ENCODE measurements at regions not wholly inside any gene's neighbourhood (a gene's known extent, or its start where the extent isn't known, plus 50 kb on each side); places are given as distances from the start of the nearest gene placed in this dataset.

DNA sequence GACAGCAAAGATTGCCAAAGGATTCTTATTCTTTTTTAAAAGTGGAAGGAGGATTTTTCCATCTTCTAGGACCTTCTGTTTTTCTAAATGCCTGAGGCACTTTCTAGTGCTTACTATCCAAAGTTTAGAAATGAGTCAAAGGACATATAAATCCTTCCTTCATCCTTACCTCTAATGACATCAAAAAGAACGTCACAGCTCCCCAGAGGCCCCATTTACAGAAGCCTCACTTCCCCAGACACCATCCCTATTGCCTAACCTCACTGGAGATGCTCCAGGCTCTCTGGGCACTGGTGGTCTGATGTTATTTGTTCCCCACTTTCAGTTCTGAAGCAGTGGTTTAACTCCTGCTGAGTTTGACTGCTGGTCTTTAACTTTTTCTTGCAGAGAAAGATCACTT lies 504.3 kb downstream of the AGTPBP1 start:
- H2AFZ ChIP-seq (ENCODE audit: low read length), result no peak overlapping the region

DNA sequence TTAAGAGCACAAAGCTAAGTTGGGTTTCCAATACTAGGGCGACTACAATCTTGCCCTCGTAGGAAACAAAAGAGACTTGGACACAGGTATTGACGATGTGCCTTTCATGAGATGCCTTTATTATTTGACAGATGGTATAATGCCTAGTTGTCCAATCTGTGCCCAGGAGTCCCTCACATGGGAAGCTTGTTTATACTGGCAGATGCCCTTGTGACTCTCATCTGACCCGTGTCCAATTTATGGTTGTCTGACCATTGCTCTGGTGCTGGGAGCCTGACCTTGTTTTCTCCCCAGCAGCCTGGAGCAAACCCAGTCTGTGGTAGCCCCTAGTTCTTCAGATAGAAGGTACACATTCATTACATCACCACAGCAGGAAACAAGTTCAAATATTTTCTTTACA lies 511.7 kb downstream of the AGTPBP1 start:
- no peak for TF ChIP-seq EZH2phosphoT487 (IDR thresholded peaks at IDR 0.05; ENCODE audit: borderline replicate concordance)
- TF ChIP-seq, protein P1, sequence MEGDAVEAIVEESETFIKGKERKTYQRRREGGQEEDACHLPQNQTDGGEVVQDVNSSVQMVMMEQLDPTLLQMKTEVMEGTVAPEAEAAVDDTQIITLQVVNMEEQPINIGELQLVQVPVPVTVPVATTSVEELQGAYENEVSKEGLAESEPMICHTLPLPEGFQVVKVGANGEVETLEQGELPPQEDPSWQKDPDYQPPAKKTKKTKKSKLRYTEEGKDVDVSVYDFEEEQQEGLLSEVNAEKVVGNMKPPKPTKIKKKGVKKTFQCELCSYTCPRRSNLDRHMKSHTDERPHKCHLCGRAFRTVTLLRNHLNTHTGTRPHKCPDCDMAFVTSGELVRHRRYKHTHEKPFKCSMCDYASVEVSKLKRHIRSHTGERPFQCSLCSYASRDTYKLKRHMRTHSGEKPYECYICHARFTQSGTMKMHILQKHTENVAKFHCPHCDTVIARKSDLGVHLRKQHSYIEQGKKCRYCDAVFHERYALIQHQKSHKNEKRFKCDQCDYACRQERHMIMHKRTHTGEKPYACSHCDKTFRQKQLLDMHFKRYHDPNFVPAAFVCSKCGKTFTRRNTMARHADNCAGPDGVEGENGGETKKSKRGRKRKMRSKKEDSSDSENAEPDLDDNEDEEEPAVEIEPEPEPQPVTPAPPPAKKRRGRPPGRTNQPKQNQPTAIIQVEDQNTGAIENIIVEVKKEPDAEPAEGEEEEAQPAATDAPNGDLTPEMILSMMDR (conservative IDR thresholded peaks at IDR 0.05; ENCODE audit: low read length), result no peak
- Histone ChIP-seq H3K9ac (ENCODE audit: low read depth, low read length, poor library complexity, severe bottlenecking) (no peak overlapping the region), H2AFZ (ENCODE audit: low read length) (no peak overlapping the region), H3K27me3 (ENCODE audit: insufficient read depth, low read length, poor library complexity, severe bottlenecking) (no peaks in the 10 kb centered on the region), H3K36me3 (ENCODE audit: insufficient read depth, low read length) (no peaks in the 10 kb centered on the region), H3K79me2 (ENCODE audit: insufficient read depth, low read length) (no peaks in the 10 kb centered on the region), H4K20me1 (ENCODE audit: insufficient read depth, low read length, poor library complexity, severe bottlenecking) (no peaks in the 10 kb centered on the region), H3F3A (ENCODE audit: low read depth) (no peaks in the 10 kb centered on the region), H3K9me2 (replicated peaks; ENCODE audit: low read depth, low read length) (no peaks in the 10 kb centered on the region), H3K4me1 (ENCODE audit: insufficient read depth, low read length, poor library complexity, severe bottlenecking) (no peaks in the 10 kb centered on the region), H3K9me3 (ENCODE audit: insufficient read depth, low read depth, low read length) (0 out of 2 replicates have a peak, but pooled peaks cover 4% of the 10 kb centered on the region), H3K4me2 (ENCODE audit: low read depth, low read length, poor library complexity, severe bottlenecking) (no peak overlapping the region), H3K4me3 (ENCODE audit: low read length, poor library complexity, severe bottlenecking) (no peak overlapping the region)

More for the DNA sequence above, 504.3 kb downstream of the AGTPBP1 start:
- H3K4me1 ChIP-seq (ENCODE audit: insufficient read depth, low read length, poor library complexity, severe bottlenecking), result no peaks in the 10 kb centered on the region
- H3K79me2 ChIP-seq (ENCODE audit: insufficient read depth, low read length), result no peaks in the 10 kb centered on the region
- no peak for TF ChIP-seq EZH2phosphoT487 (IDR thresholded peaks at IDR 0.05; ENCODE audit: borderline replicate concordance)
- TF ChIP-seq, protein P1 (conservative IDR thresholded peaks at IDR 0.05; ENCODE audit: low read length), result no peak
- H3K4me2 ChIP-seq (ENCODE audit: low read depth, low read length, poor library complexity, severe bottlenecking), result no peak overlapping the region
- H3F3A ChIP-seq (ENCODE audit: low read depth), result no peaks in the 10 kb centered on the region
- no peak overlapping the region for H3K4me3 ChIP-seq (ENCODE audit: low read length, poor library complexity, severe bottlenecking)
- H3K27me3 ChIP-seq (ENCODE audit: insufficient read depth, low read length, poor library complexity, severe bottlenecking), result no peaks in the 10 kb centered on the region
- no peak overlapping the region for H3K9ac ChIP-seq (ENCODE audit: low read depth, low read length, poor library complexity, severe bottlenecking)
- no peaks in the 10 kb centered on the region for H3K9me3 ChIP-seq (ENCODE audit: insufficient read depth, low read depth, low read length)
- no peaks in the 10 kb centered on the region for H3K36me3 ChIP-seq (ENCODE audit: insufficient read depth, low read length)
- no peaks in the 10 kb centered on the region for H4K20me1 ChIP-seq (ENCODE audit: insufficient read depth, low read length, poor library complexity, severe bottlenecking)
- H3K9me2 ChIP-seq (replicated peaks; ENCODE audit: low read depth, low read length), result no peaks in the 10 kb centered on the region

DNA sequence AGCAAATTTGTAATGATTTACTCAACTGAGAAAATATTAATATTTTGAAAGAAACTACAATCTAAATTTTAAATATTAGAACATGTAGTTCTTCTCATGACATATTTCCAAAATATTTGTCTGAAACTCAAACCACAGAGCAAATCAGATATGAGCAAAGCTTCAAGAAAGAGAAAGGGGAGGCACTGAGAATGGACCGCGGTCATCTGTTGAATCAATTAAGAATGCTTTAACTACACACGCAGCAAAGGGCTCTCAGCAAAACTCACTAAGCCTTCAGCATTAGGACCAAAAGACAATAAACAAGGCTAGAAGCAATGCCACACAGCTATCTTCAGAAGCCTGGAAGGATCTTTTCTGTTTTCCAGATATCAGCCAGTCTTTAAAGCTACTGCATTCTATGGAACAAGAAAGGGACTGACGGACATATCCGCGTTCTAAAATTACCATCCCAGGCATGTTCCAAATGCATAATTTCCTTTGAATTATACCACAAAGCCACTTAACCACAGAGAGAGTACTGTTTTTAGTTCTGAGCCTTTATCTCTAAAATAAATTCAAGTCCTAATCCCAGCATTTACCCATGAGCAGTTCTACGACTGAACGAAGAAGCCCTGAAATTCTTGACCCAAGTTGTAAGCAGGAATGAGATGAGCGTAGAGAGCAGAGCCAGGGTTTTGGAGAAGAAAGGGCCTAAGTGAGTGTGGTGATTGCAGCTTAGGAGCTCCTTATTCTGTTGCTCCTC lies 513.5 kb downstream of the AGTPBP1 start:
- no peak for TF ChIP-seq EZH2phosphoT487 (IDR thresholded peaks at IDR 0.05; ENCODE audit: borderline replicate concordance)
- TF ChIP-seq, protein P1 (conservative IDR thresholded peaks at IDR 0.05; ENCODE audit: low read length), result no peak
- no peak overlapping the region for H3K4me3 ChIP-seq (ENCODE audit: low read length, poor library complexity, severe bottlenecking)
- no peak overlapping the region for H3K4me2 ChIP-seq (ENCODE audit: low read depth, low read length, poor library complexity, severe bottlenecking)
- H3K9ac ChIP-seq (ENCODE audit: low read depth, low read length, poor library complexity, severe bottlenecking), result no peak overlapping the region
- H3K36me3 ChIP-seq (ENCODE audit: insufficient read depth, low read length), result no peaks in the 10 kb centered on the region
- no peaks in the 10 kb centered on the region for H4K20me1 ChIP-seq (ENCODE audit: insufficient read depth, low read length, poor library complexity, severe bottlenecking)
- no peaks in the 10 kb centered on the region for H3K79me2 ChIP-seq (ENCODE audit: insufficient read depth, low read length)
- no peaks in the 10 kb centered on the region for H3K27me3 ChIP-seq (ENCODE audit: insufficient read depth, low read length, poor library complexity, severe bottlenecking)
- H3K9me2 ChIP-seq (replicated peaks; ENCODE audit: low read depth, low read length), result no peaks in the 10 kb centered on the region
- 0 out of 2 replicates have a peak, but pooled peaks cover 4% of the 10 kb centered on the region for H3K9me3 ChIP-seq (ENCODE audit: insufficient read depth, low read depth, low read length)
- H2AFZ ChIP-seq (ENCODE audit: low read length), result no peak overlapping the region
- no peaks in the 10 kb centered on the region for H3K4me1 ChIP-seq (ENCODE audit: insufficient read depth, low read length, poor library complexity, severe bottlenecking)
- H3F3A ChIP-seq (ENCODE audit: low read depth), result no peaks in the 10 kb centered on the region

Data from Loucy (cell line).